GM12878 (cell line): ENCODE measurements at regions not wholly inside any gene's neighbourhood (a gene's known extent, or its start where the extent isn't known, plus 50 kb on each side); places are given as distances from the start of the nearest gene placed in this dataset.

ENCODE experiments used
- ATAC-seq: fragments of 200-7000 bp; cut with Tn5 transposase; 3 replicates; pipeline ENCODE4 v1.9.1; 2020; ENCODE audit warnings: mild to moderate bottlenecking, moderate library complexity
- BruUV-seq: library from RNA; stranded (reverse); fragments of 400-500 nt; replicated peaks from 2 replicates; lab custom pipeline; 2021; lab: Mats Ljungman, UMichigan
- CTCF ChIA-PET: fragments of 300-600 bp; sonication (Branson Sonifier 250); formaldehyde crosslinking; extraction: SDS; loops from one replicate; lab custom pipeline; 2021; ENCODE audit warnings: inconsistent platforms; lab: Yijun Ruan, JAX
- POLR2A ChIA-PET: fragments of 350-600 bp; formaldehyde crosslinking; extraction: SDS; loops from one replicate; lab custom pipeline; 2021; ENCODE audit warnings: inconsistent platforms; lab: Charles Lee
- RAD21 ChIA-PET: fragments of 300-600 bp; sonication (Branson Sonifier 250); formaldehyde crosslinking; loops from one replicate; lab custom pipeline; 2023; ENCODE audit warnings: antibody characterized with exemption; ENCODE audit not compliant: unreplicated experiment; lab: Charles Lee
- SMC1A ChIA-PET: fragments of 300-600 bp; sonication (Branson Sonifier 250); formaldehyde crosslinking; loops from one replicate; lab custom pipeline; 2023; ENCODE audit not compliant: unreplicated experiment, uncharacterized antibody; lab: Charles Lee
- DNase-seq: peaks from one replicate; pipeline ENCODE4 v3.0.0-alpha.2; 2011; ENCODE audit warnings: low read depth, low spot score
- FAIRE-seq: peaks from 3 replicates; lab custom pipeline; 2011; peaks lifted over from hg19 to GRCh38; lab: Jason Lieb, UNC
- H2AFZ ChIP-seq: 2 replicates; pipeline ENCODE4 v1.6.0; 2011; ENCODE audit warnings: low read depth, low read length, control low read depth; ENCODE audit not compliant: control insufficient read depth
- H3K27ac ChIP-seq: 2 replicates; pipeline ENCODE4 v1.5.1; 2011; ENCODE audit warnings: control low read depth; ENCODE audit not compliant: control insufficient read depth, insufficient read depth
- H3K27me3 ChIP-seq, 2 experiments: replicated peaks in 1 of 2; 2 replicates each; pipeline versions ENCODE4 v1.6.0 to v1.6.1; 2011; ENCODE audit warnings: low read length in 1 of 2; ENCODE audit not compliant: control insufficient read depth in 2 of 2, insufficient read depth in 2 of 2
- H3K36me3 ChIP-seq, 2 experiments: 2 replicates each; pipeline ENCODE4 v1.5.1; 2011; ENCODE audit warnings: low read length in 1 of 2; ENCODE audit not compliant: control insufficient read depth in 2 of 2, insufficient read depth in 2 of 2
- H3K4me1 ChIP-seq: 2 replicates; pipeline ENCODE4 v1.6.1; 2011; ENCODE audit warnings: mild to moderate bottlenecking, low read length, moderate library complexity, mixed read lengths; ENCODE audit not compliant: control insufficient read depth, insufficient read depth
- H3K4me2 ChIP-seq: 2 replicates; pipeline ENCODE4 v1.6.0; 2011; ENCODE audit warnings: control low read depth; ENCODE audit not compliant: control insufficient read depth, insufficient read depth
- H3K4me3 ChIP-seq: fragments of 200-600 bp; sonication (generic); 2 replicates; pipeline ENCODE4 v1.5.1; 2016
- H3K79me2 ChIP-seq: 2 replicates; pipeline ENCODE4 v1.6.0; 2011; ENCODE audit warnings: low read length; ENCODE audit not compliant: control insufficient read depth, insufficient read depth
- H3K9ac ChIP-seq: 2 replicates; pipeline ENCODE4 v1.8.0; 2011; ENCODE audit warnings: low read length, control low read depth, mixed read lengths; ENCODE audit not compliant: control insufficient read depth, insufficient read depth
- H3K9me3 ChIP-seq: replicated peaks from 3 replicates; pipeline ENCODE4 v1.5.1; 2011; ENCODE audit warnings: mild to moderate bottlenecking, low read length; ENCODE audit not compliant: control insufficient read depth, insufficient read depth
- H4K20me1 ChIP-seq: 2 replicates; pipeline ENCODE4 v1.6.0; 2011; ENCODE audit not compliant: control insufficient read depth, insufficient read depth
- ASH2L ChIP-seq: fragments of 300-600, 200-600 bp; sonication (generic); IDR thresholded peaks from 2 replicates; pipeline ENCODE4 v1.6.1; 2017; ENCODE audit warnings: low read depth, mild to moderate bottlenecking, borderline replicate concordance
- BMI1 ChIP-seq: fragments of 450-650 bp; IDR thresholded peaks from 2 replicates; pipeline ENCODE4 v1.6.1; 2016; ENCODE audit warnings: mild to moderate bottlenecking, moderate library complexity, borderline replicate concordance
- IKZF2 ChIP-seq, 2 experiments: fragments of 450-650 bp; IDR thresholded peaks; 2 replicates each; pipeline ENCODE4 v1.6.1; 2017; ENCODE audit warnings: mild to moderate bottlenecking in 2 of 2, moderate library complexity in 2 of 2
- JUND ChIP-seq: IDR thresholded peaks from 2 replicates; pipeline ENCODE4 v1.6.1; 2012; ENCODE audit warnings: low read depth, mild to moderate bottlenecking, low read length, improper control_type of control experiment, moderate library complexity
- KLF5 ChIP-seq: fragments of 450-650 bp; IDR thresholded peaks from 2 replicates; pipeline ENCODE4 v1.6.1; 2014; ENCODE audit warnings: mild to moderate bottlenecking; ENCODE audit not compliant: partially characterized antibody
- LARP7 ChIP-seq: fragments of 450-650 bp; IDR thresholded peaks from 2 replicates; pipeline ENCODE4 v1.6.1; 2017; ENCODE audit warnings: mild to moderate bottlenecking
- MEF2B ChIP-seq: fragments of 450-650 bp; IDR thresholded peaks from 2 replicates; pipeline ENCODE4 v1.6.1; 2018; ENCODE audit warnings: mild to moderate bottlenecking, moderate library complexity; ENCODE audit not compliant: partially characterized antibody, poor library complexity, severe bottlenecking
- NFYB ChIP-seq: IDR thresholded peaks from 2 replicates; pipeline ENCODE4 v1.6.1; 2011; ENCODE audit warnings: low read depth, mild to moderate bottlenecking, low read length, improper control_type of control experiment, moderate library complexity; ENCODE audit not compliant: insufficient read depth
- NR2C1 ChIP-seq: fragments of 450-650 bp; IDR thresholded peaks from 2 replicates; pipeline ENCODE4 v1.6.1; 2017; ENCODE audit warnings: antibody characterized with exemption, mild to moderate bottlenecking, moderate library complexity
- PAX8 ChIP-seq: fragments of 450-650 bp; IDR thresholded peaks from 2 replicates; pipeline ENCODE4 v1.6.1; 2017; ENCODE audit warnings: mild to moderate bottlenecking, moderate library complexity
- SMAD1 ChIP-seq: fragments of 450-650 bp; IDR thresholded peaks from 2 replicates; pipeline ENCODE4 v1.6.1; 2018; ENCODE audit warnings: mild to moderate bottlenecking, low read depth; ENCODE audit not compliant: partially characterized antibody
- WRNIP1 ChIP-seq: IDR thresholded peaks from 2 replicates; pipeline ENCODE4 v1.6.1; 2011; ENCODE audit warnings: low read depth, low read length, improper control_type of control experiment, borderline replicate concordance
- YBX1 ChIP-seq: fragments of 450-650 bp; IDR thresholded peaks from 2 replicates; pipeline ENCODE4 v1.6.1; 2016; ENCODE audit warnings: antibody characterized with exemption
- WGBS: methylation state at CpG from one replicate; pipeline ENCODE4 v1.1.6; 2016; ENCODE audit warnings: low lambda C conversion rate; ENCODE audit not compliant: insufficient replicate concordance, insufficient coverage; ENCODE audit errors: missing lambda C conversion rate; 5-methylcytosine and 5-hydroxymethylcytosine counted together
- in situ Hi-C: fragments of 300-500 bp; cut with MboI; formaldehyde crosslinking; loops from 9 replicates; pipeline ENCODE4 v1.14.3; 2018; ENCODE audit warnings: mixed read lengths
- intact Hi-C: fragments of 100-400 bp; cut with micrococcal nuclease; formaldehyde crosslinking; loops from one replicate; pipeline ENCODE4 v1.14.2; 2022; ENCODE audit not compliant: unreplicated experiment
- TF ChIP-seq, protein P1 (sequence below): fragments of 450-650 bp; IDR thresholded peaks from 2 replicates; pipeline ENCODE4 v1.6.1; 2016; ENCODE audit warnings: mild to moderate bottlenecking
- TF ChIP-seq, protein P2 (sequence below): fragments of 450-650 bp; IDR thresholded peaks from 2 replicates; pipeline ENCODE4 v1.6.1; 2017; ENCODE audit warnings: borderline replicate concordance
- TF ChIP-seq, protein P3 (sequence below): fragments of 450-650 bp; IDR thresholded peaks from 2 replicates; pipeline ENCODE4 v1.6.1; 2017; ENCODE audit warnings: mild to moderate bottlenecking, moderate library complexity
- TF ChIP-seq, protein P4 (sequence below): fragments of 450-650 bp; IDR thresholded peaks from 2 replicates; pipeline ENCODE4 v1.6.1; 2017; ENCODE audit warnings: mild to moderate bottlenecking, low read depth, inconsistent platforms; ENCODE audit not compliant: poor library complexity, severe bottlenecking

DNA sequence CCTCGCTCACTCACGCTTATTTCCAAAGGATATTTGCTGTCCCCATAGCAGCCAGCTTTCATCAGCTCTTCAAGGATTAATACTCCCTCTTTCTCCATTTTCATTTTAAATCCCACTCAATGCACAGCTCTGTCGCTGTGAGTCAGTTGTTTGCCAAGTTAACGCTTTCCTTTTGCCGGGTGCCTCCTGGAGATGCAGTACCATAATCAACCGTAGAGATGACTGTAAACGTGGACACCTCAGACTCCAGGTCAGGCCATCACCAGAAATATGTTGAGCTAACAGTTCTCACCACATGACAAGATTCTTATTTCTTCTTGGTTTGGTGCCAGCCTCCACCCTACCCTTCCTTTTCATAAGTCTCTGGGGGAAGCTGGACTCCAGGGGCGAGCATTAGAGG is 66.6 kb upstream of the TAB2 start:
- Histone ChIP-seq H3K27ac (no peak overlapping the region), H3K79me2 (no peaks in the 10 kb centered on the region), H3K9me3 (no peaks in the 10 kb centered on the region), H2AFZ (no peak overlapping the region), H3K27me3 (no peaks in the 10 kb centered on the region), H3K9ac (no peak overlapping the region), H3K36me3 (no peaks in the 10 kb centered on the region), H3K4me3 (no peak overlapping the region), H3K4me2 (no peak overlapping the region), H4K20me1 (no peaks in the 10 kb centered on the region), H3K4me1 (peaks cover 21% of the 10 kb centered on the region)
- RAD21 ChIA-PET = interaction anchor here (1.1 kb wide), 1 partner anchor 56 kb away, joined by 4 read pairs; no protein-coding TSS in a partner anchor
- in situ Hi-C loops = no loop called here
- DNase-seq = no peak
- WGBS = 75% methylated on average over 8 of the region's 8 CpGs
- ATAC-seq = no peak
- no peak for FAIRE-seq
- intact Hi-C loops = no loop called here
- POLR2A ChIA-PET = interaction anchor here (1.2 to 1.3 kb wide), 2 partner anchors 16 to 74 kb away, joined by 3 to 7 read pairs; no protein-coding TSS in a partner anchor
- BruUV-seq = no TSS peak
- CTCF ChIA-PET = interaction anchor here (0.6 to 1.3 kb wide), 2 partner anchors 61 to 454 kb away, joined by 3 to 4 read pairs; no protein-coding TSS in a partner anchor
- SMC1A ChIA-PET = interaction anchor here (0.9 to 2.2 kb wide), 4 partner anchors 16 to 169 kb away, joined by 3 to 8 read pairs (median 4); no protein-coding TSS in a partner anchor
- TF ChIP-seq BMI1 (no peak), JUND (no peak), SMAD1 (no peak), LARP7 (no peak), IKZF2 (IDR thresholded peaks at IDR 0.05) (no peak), KLF5 (no peak), NFYB (no peak), WRNIP1 (no peak), YBX1 (no peak), PAX8 (no peak), ASH2L (no peak), NR2C1 (no peak), MEF2B (no peak)
- TF ChIP-seq, protein P1, sequence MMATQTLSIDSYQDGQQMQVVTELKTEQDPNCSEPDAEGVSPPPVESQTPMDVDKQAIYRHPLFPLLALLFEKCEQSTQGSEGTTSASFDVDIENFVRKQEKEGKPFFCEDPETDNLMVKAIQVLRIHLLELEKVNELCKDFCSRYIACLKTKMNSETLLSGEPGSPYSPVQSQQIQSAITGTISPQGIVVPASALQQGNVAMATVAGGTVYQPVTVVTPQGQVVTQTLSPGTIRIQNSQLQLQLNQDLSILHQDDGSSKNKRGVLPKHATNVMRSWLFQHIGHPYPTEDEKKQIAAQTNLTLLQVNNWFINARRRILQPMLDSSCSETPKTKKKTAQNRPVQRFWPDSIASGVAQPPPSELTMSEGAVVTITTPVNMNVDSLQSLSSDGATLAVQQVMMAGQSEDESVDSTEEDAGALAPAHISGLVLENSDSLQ = no peak
- TF ChIP-seq, protein P2, sequence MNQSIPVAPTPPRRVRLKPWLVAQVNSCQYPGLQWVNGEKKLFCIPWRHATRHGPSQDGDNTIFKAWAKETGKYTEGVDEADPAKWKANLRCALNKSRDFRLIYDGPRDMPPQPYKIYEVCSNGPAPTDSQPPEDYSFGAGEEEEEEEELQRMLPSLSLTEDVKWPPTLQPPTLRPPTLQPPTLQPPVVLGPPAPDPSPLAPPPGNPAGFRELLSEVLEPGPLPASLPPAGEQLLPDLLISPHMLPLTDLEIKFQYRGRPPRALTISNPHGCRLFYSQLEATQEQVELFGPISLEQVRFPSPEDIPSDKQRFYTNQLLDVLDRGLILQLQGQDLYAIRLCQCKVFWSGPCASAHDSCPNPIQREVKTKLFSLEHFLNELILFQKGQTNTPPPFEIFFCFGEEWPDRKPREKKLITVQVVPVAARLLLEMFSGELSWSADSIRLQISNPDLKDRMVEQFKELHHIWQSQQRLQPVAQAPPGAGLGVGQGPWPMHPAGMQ = no peak
- TF ChIP-seq, protein P3, sequence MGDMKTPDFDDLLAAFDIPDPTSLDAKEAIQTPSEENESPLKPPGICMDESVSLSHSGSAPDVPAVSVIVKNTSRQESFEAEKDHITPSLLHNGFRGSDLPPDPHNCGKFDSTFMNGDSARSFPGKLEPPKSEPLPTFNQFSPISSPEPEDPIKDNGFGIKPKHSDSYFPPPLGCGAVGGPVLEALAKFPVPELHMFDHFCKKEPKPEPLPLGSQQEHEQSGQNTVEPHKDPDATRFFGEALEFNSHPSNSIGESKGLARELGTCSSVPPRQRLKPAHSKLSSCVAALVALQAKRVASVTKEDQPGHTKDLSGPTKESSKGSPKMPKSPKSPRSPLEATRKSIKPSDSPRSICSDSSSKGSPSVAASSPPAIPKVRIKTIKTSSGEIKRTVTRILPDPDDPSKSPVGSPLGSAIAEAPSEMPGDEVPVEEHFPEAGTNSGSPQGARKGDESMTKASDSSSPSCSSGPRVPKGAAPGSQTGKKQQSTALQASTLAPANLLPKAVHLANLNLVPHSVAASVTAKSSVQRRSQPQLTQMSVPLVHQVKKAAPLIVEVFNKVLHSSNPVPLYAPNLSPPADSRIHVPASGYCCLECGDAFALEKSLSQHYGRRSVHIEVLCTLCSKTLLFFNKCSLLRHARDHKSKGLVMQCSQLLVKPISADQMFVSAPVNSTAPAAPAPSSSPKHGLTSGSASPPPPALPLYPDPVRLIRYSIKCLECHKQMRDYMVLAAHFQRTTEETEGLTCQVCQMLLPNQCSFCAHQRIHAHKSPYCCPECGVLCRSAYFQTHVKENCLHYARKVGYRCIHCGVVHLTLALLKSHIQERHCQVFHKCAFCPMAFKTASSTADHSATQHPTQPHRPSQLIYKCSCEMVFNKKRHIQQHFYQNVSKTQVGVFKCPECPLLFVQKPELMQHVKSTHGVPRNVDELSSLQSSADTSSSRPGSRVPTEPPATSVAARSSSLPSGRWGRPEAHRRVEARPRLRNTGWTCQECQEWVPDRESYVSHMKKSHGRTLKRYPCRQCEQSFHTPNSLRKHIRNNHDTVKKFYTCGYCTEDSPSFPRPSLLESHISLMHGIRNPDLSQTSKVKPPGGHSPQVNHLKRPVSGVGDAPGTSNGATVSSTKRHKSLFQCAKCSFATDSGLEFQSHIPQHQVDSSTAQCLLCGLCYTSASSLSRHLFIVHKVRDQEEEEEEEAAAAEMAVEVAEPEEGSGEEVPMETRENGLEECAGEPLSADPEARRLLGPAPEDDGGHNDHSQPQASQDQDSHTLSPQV = no peak
- TF ChIP-seq, protein P4, sequence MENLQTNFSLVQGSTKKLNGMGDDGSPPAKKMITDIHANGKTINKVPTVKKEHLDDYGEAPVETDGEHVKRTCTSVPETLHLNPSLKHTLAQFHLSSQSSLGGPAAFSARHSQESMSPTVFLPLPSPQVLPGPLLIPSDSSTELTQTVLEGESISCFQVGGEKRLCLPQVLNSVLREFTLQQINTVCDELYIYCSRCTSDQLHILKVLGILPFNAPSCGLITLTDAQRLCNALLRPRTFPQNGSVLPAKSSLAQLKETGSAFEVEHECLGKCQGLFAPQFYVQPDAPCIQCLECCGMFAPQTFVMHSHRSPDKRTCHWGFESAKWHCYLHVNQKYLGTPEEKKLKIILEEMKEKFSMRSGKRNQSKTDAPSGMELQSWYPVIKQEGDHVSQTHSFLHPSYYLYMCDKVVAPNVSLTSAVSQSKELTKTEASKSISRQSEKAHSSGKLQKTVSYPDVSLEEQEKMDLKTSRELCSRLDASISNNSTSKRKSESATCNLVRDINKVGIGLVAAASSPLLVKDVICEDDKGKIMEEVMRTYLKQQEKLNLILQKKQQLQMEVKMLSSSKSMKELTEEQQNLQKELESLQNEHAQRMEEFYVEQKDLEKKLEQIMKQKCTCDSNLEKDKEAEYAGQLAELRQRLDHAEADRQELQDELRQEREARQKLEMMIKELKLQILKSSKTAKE = no peak
